GM23248 (cell line): ENCODE measurements at regions not wholly inside any gene's neighbourhood (a gene's known extent, or its start where the extent isn't known, plus 50 kb on each side); places are given as distances from the start of the nearest gene placed in this dataset.

ENCODE experiments used
- EZH2 ChIP-seq: fragments of 200-600 bp; sonication (generic); IDR thresholded peaks from 2 replicates; pipeline ENCODE4 v1.6.1; 2018; ENCODE audit warnings: antibody characterized with exemption, mild to moderate bottlenecking; ENCODE audit not compliant: insufficient read depth, poor library complexity, severe bottlenecking
- EZH2phosphoT487 ChIP-seq: fragments of 200-600 bp; sonication (generic); IDR thresholded peaks from 2 replicates; pipeline ENCODE4 v1.6.1; 2018; ENCODE audit warnings: antibody characterized with exemption, moderate library complexity, mild to moderate bottlenecking, low read depth; ENCODE audit not compliant: insufficient read depth

- no peak for TF ChIP-seq EZH2
- no peak for TF ChIP-seq EZH2phosphoT487
These were observed 66.2 kb upstream of the NANOS1 start for GRCh38 chr10:118963341-118963740.
